HG02884 (cell line): ENCODE measurements at regions not wholly inside any gene's neighbourhood (a gene's known extent, or its start where the extent isn't known, plus 50 kb on each side); places are given as distances from the start of the nearest gene placed in this dataset.
"Not testable (repeated sequence)": the region's sequence is repeated elsewhere in the genome, so short reads cannot be mapped to it uniquely, and the experiment has no call there.

Source experiments
- ATAC-seq: cut with Tn5 transposase; IDR thresholded peaks from one replicate; pipeline ENCODE4 v1.9.1; 2021; ENCODE audit warnings: mild to moderate bottlenecking, moderate library complexity; ENCODE audit not compliant: unreplicated experiment

- no peak for ATAC-seq
These were observed 552.1 kb downstream of the PYDC2 start for GRCh38 chr3:192013110-192013509.

- no peak for ATAC-seq
These were observed 561.4 kb downstream of the PYDC2 start for GRCh38 chr3:192022412-192022811.

- no peak for ATAC-seq
These were observed 563.8 kb downstream of the PYDC2 start for GRCh38 chr3:192024751-192025150.

- no peak for ATAC-seq
These were observed 565.7 kb downstream of the PYDC2 start for GRCh38 chr3:192026661-192027060.

GRCh38 chr3:192031941-192032340 is 571.0 kb downstream of the PYDC2 start:
- no peak for ATAC-seq

- ATAC-seq, result no peak
These were observed 572.3 kb downstream of the PYDC2 start for GRCh38 chr3:192033246-192033645.

- ATAC-seq, result no peak
These were observed 577.8 kb downstream of the PYDC2 start for GRCh38 chr3:192038726-192039125.

- no peak for ATAC-seq
These were observed 578.6 kb downstream of the PYDC2 start for GRCh38 chr3:192039593-192039992.

GRCh38 chr3:192040282-192041043 is 579.5 kb downstream of the PYDC2 start:
- ATAC-seq, result no peak

- peak; percentile 99 for ATAC-seq
These were observed 581.2 kb downstream of the PYDC2 start for GRCh38 chr3:192042116-192042515.

GRCh38 chr3:192054881-192055280 is 593.9 kb downstream of the PYDC2 start:
- ATAC-seq, result no peak

GRCh38 chr3:192055946-192056345 is 595.0 kb downstream of the PYDC2 start:
- ATAC-seq, result no peak

- no peak for ATAC-seq
These were observed 596.3 kb downstream of the PYDC2 start for GRCh38 chr3:192057261-192057660.

- no peak for ATAC-seq
These were observed 599.3 kb downstream of the PYDC2 start for GRCh38 chr3:192060160-192060781.

GRCh38 chr3:192061426-192061825 is 600.5 kb downstream of the PYDC2 start:
- no peak for ATAC-seq

GRCh38 chr3:192062186-192062585 is 601.2 kb downstream of the PYDC2 start:
- no peak for ATAC-seq

GRCh38 chr3:192063570-192063969 is 602.6 kb downstream of the PYDC2 start:
- ATAC-seq, result peak; percentile 55

GRCh38 chr3:192064959-192065358 is 604.0 kb downstream of the PYDC2 start:
- ATAC-seq, result no peak

GRCh38 chr3:192066253-192066652 is 605.3 kb downstream of the PYDC2 start:
- not testable (repeated sequence) for ATAC-seq

- ATAC-seq, result peak; percentile 87
These were observed 607.7 kb downstream of the PYDC2 start for GRCh38 chr3:192068464-192069254.

- ATAC-seq, result no peak
These were observed 617.0 kb downstream of the PYDC2 start for GRCh38 chr3:192077795-192078497.
